MG63 (cell line): ENCODE measurements at regions not wholly inside any gene's neighbourhood (a gene's known extent, or its start where the extent isn't known, plus 50 kb on each side); places are given as distances from the start of the nearest gene placed in this dataset.
"Not testable (repeated sequence)": the region's sequence is repeated elsewhere in the genome, so short reads cannot be mapped to it uniquely, and the experiment has no call there.

Experiments used
- DNase-seq: peaks from one replicate; pipeline ENCODE4 v3.0.0-alpha.2; 2020
- H3K27me3 ChIP-seq: fragments of 250-450 bp; sonication (Bioruptor Pico); 2 replicates; pipeline ENCODE4 v1.5.1; 2020; ENCODE audit warnings: mild to moderate bottlenecking, moderate library complexity
- H3K36me3 ChIP-seq: fragments of 250-450 bp; sonication (Bioruptor Pico); 2 replicates; pipeline ENCODE4 v1.5.1; 2020; ENCODE audit warnings: mild to moderate bottlenecking, moderate library complexity
- H3K4me3 ChIP-seq: fragments of 250-450 bp; sonication (Bioruptor Pico); 2 replicates; pipeline ENCODE4 v1.5.1; 2020; ENCODE audit warnings: mild to moderate bottlenecking, moderate library complexity
- H3K9me3 ChIP-seq: fragments of 250-450 bp; sonication (Bioruptor Pico); 2 replicates; pipeline ENCODE4 v1.5.1; 2020; ENCODE audit warnings: mild to moderate bottlenecking, moderate library complexity

GRCh38 chr4:8688041-8688907 lies 95.7 kb downstream of the CPZ start:
- H3K27me3 ChIP-seq = no peaks in the 10 kb centered on the region
- peak; percentile 23 for DNase-seq
- H3K9me3 ChIP-seq = no peaks in the 10 kb centered on the region
- no peaks in the 10 kb centered on the region for H3K36me3 ChIP-seq
- H3K4me3 ChIP-seq = no peak overlapping the region

GRCh38 chr4:8687083-8687482 lies 94.5 kb downstream of the CPZ start:
- no peaks in the 10 kb centered on the region for H3K36me3 ChIP-seq
- no peak for DNase-seq
- H3K27me3 ChIP-seq = no peaks in the 10 kb centered on the region
- no peaks in the 10 kb centered on the region for H3K9me3 ChIP-seq
- H3K4me3 ChIP-seq = no peak overlapping the region

GRCh38 chr4:8685831-8686230 lies 93.3 kb downstream of the CPZ start:
- Histone ChIP-seq H3K27me3 (no peaks in the 10 kb centered on the region), H3K36me3 (no peaks in the 10 kb centered on the region)
- DNase-seq = peak; percentile 16

DNA sequence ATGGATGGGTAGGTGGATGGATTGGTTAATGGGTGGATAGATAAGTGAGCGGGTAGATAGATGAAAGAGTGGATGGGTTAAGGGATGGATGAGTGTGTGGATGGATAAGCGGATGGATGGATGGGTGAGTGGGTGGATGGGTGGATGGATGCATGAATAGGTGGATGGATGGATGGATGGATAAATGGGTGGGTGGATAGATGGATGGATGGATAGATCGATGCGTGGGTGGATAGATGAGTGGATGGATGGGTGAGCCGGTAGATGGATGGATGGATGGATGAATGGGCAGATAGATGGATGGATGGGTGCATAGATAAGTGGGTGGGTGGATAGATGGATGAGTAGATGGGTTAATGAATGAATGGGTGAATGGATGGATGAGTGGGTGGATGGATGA lies 90.9 kb downstream of the CPZ start:
- Histone ChIP-seq H3K27me3 (no peaks in the 10 kb centered on the region), H3K4me3 (no peak overlapping the region), H3K9me3 (no peaks in the 10 kb centered on the region), H3K36me3 (no peaks in the 10 kb centered on the region)
- no peak for DNase-seq

More at GRCh38 chr4:8685831-8686230, 93.3 kb downstream of the CPZ start:
- Histone ChIP-seq H3K9me3 (no peaks in the 10 kb centered on the region), H3K4me3 (no peak overlapping the region)

DNA sequence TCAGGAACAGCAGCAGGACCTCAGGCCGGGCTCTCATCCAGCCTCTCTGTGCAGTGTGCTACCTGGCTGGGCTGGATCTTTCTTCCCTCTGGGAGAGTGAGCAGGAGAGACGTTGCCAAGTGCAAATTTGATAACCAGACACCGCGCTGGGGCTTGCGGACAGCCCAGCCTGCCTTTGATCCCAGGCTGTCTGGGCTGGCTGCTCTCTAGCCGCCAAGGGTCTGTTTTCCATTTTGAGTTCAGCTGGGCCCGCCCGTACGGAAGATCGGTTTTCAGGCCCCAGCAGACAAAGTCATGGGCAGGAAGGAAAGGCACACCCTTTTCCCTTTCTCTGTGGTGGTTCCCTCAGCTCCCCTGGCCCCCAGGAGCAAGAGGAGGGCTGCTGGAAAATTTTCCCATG lies 90.2 kb downstream of the CPZ start:
- DNase-seq = no peak
- H3K27me3 ChIP-seq = no peaks in the 10 kb centered on the region
- H3K9me3 ChIP-seq = no peaks in the 10 kb centered on the region
- no peaks in the 10 kb centered on the region for H3K36me3 ChIP-seq
- H3K4me3 ChIP-seq = no peak overlapping the region

- Histone ChIP-seq H3K27me3 (no peaks in the 10 kb centered on the region), H3K36me3 (no peaks in the 10 kb centered on the region), H3K9me3 (no peaks in the 10 kb centered on the region), H3K4me3 (no peak overlapping the region)
- DNase-seq = no peak
Observed at GRCh38 chr4:8682296-8682695, 89.7 kb downstream of the CPZ start.

DNA sequence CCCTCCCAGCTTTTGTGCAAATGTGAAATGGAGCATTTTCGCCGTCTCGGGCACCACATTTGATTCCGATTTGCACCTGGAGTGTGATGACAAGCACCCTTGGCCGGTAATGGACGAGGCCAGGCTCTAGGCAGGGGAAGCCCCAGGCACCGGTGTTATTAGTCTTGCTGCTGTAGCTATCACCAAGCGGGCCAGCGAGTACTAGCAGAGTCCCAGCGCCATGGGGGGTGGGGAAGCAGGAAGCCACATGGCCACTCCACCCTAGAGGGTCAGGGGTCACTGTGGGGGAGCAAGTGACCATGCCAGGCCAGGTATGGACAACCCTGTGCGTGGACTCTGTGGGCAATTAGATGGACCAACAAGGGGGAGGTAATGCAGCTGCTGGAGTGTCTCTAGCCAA lies 88.8 kb downstream of the CPZ start:
- Histone ChIP-seq H3K27me3 (no peaks in the 10 kb centered on the region), H3K36me3 (no peaks in the 10 kb centered on the region), H3K9me3 (no peaks in the 10 kb centered on the region), H3K4me3 (no peak overlapping the region)
- DNase-seq = no peak

DNA sequence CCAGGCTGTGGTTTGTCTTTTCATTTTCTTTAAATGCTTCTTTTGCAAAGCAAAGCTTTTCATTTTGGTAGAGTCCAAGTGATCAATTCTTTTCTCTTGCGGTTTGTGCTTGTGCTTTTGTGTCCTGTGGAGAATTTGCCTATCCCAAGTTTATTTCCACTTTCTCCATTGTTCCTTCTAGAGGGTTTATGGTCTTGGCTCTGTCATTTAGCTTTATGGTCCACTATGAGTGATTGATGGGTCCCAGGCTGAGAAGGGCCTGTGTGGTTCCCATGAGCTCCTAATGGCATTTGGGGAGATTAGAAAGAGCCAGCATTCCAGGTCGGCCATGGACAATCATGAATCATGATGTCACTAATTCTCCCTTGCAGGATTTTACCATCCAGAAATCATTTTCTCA lies 86.5 kb downstream of the CPZ start:
- no peaks in the 10 kb centered on the region for H3K36me3 ChIP-seq
- no peak overlapping the region for H3K4me3 ChIP-seq
- H3K9me3 ChIP-seq = no peaks in the 10 kb centered on the region
- no peak for DNase-seq
- no peaks in the 10 kb centered on the region for H3K27me3 ChIP-seq

GRCh38 chr4:8676676-8677075 lies 84.1 kb downstream of the CPZ start:
- Histone ChIP-seq H3K36me3 (no peaks in the 10 kb centered on the region), H3K9me3 (no peaks in the 10 kb centered on the region), H3K27me3 (no peaks in the 10 kb centered on the region), H3K4me3 (no peak overlapping the region)
- DNase-seq = no peak

DNA sequence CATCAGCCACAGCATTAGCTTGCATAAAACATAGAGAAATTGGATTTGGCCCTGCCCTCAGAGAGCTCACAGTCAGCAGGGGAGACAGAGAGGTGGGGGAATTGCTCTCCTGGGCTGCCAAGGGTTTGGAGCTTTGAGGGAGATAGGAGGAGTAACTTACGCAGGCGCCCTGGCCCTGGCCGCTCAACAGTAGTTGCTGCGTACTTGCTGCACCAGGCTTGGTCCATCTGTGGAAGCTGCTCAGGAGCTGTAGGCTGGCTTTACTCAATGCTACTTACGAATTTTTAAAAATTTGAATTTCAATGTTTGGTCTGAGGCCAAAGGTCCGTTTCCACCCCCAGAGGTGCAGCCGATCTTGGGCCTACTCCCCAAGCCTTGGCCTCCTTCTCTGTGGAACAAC lies 83.3 kb downstream of the CPZ start:
- Histone ChIP-seq H3K4me3 (no peak overlapping the region), H3K27me3 (no peaks in the 10 kb centered on the region), H3K9me3 (no peaks in the 10 kb centered on the region), H3K36me3 (no peaks in the 10 kb centered on the region)
- no peak for DNase-seq

DNA sequence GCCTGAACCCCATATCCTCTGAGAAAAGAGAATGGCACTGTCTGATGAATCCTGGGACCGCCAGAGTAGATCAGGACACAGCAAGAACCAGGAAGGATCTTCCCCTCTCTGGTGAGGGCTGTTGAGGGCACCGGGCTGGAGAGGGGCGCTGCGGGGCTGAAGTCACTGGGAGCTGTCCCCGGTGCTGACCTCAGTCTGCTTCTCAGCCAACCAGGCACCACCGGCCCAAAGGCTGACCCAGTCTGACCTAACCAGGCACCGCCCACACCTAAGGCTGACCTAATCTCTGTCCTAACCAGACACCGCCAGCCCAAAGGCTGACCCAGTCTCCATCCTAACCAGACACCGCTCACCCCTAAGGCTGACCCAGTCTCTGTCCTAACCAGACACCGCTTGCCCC lies 82.8 kb downstream of the CPZ start:
- Histone ChIP-seq H3K36me3 (no peaks in the 10 kb centered on the region), H3K27me3 (no peaks in the 10 kb centered on the region), H3K4me3 (no peak overlapping the region), H3K9me3 (no peaks in the 10 kb centered on the region)
- DNase-seq = peak; percentile 15

DNA sequence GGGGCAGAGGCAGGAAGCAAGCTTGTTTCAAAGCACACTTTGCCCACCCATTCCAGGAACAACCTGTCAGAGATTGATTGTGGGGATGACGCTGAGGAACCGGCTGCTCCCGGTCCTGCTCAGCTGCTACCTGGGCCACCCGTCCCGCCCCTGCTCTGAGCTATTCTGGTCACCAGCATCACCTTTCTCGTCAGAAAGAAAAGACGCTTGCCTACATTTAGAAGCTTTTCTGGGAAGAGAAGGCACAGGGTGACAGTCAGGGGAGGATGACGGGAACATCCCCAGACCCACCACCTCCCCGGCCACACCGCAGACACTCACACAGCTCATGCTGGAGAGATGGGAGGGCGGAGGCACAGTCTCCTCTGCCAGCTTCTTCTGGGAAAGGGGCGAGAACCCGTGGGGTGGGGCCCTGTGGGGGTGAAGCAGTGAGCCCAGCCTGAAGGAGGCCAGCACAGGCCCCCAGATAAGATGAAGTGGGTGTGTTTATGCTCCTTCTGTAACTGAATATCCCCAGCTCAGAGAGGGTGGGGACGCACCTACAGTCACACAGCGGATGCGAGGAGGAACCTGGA lies 81.8 kb downstream of the CPZ start:
- Histone ChIP-seq H3K9me3 (no peaks in the 10 kb centered on the region), H3K36me3 (no peaks in the 10 kb centered on the region), H3K27me3 (no peaks in the 10 kb centered on the region; the same call in 1 of the 2 replicates), H3K4me3 (no peak overlapping the region)
- DNase-seq = no peak

DNA sequence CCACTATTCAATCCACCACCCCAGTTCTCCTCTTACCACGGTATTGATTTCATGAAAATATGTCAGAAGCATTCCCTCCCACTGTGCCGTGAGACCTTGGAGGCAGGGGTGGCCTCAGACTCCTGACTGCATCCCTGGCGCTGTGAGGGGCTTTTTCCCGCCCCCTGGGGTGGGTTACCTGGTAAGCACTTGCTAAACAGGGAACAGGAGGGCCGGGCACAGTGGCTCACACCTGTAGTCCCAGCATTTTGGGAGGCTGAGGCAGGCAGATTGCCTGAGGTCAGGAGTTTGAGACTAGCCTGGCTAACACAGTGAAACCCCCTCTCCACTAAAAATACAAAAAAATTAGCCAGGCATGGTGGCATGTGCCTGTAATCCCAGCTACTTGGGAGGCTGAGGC lies 80.5 kb downstream of the CPZ start:
- H3K4me3 ChIP-seq, DNase-seq, H3K9me3 ChIP-seq, H3K27me3 ChIP-seq, H3K36me3 ChIP-seq: not testable (repeated sequence)

- Histone ChIP-seq H3K4me3 (no peak overlapping the region), H3K36me3 (no peaks in the 10 kb centered on the region), H3K27me3 (no peaks in the 10 kb centered on the region; the same call in 1 of the 2 replicates), H3K9me3 (no peaks in the 10 kb centered on the region)
- no peak for DNase-seq
Observed at GRCh38 chr4:8672486-8672885, 79.9 kb downstream of the CPZ start.

DNA sequence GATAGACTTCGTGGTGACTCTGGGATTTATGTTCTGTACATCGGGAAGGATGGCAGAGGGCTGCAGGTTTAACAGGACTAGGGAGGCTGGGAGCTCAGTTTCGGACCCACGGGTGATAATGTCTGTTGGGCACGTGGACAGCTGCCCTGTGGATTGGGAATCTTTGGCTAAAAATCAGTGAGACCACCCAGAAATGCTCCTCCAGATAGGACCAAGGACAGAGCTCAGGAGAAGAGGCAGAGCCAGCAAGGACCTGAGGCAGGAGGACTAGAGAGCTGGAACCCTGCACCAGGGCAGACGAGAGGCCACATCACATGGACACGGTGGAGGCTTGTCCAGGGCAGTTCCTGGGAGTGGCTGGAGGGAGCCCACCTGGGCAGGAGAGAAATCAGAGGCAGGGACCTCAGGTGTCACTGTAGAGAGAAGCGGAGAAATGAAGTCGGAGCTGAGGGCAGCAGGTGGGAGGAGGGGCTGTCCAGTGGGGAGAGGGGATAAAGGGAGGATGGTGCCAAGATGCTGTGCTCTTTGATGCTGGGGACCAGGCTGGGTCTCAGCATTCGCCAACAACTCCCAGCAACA lies 79.2 kb downstream of the CPZ start:
- DNase-seq = no peak
- no peaks in the 10 kb centered on the region for H3K9me3 ChIP-seq
- no peak overlapping the region for H3K4me3 ChIP-seq

More for the DNA sequence above, 79.2 kb downstream of the CPZ start:
- no peaks in the 10 kb centered on the region; the same call in 1 of the 2 replicates for H3K27me3 ChIP-seq
- no peaks in the 10 kb centered on the region for H3K36me3 ChIP-seq
